Effector memory CD8-positive, alpha-beta T cell (primary cell): ENCODE measurements at regions not wholly inside any gene's neighbourhood (a gene's known extent, or its start where the extent isn't known, plus 50 kb on each side); places are given as distances from the start of the nearest gene placed in this dataset.

Experiments
- ATAC-seq: fragments of 150-1000 bp; cut with Tn5 transposase; replicated peaks from 2 replicates; pipeline ENCODE4 v1.10.0; 2021; ENCODE audit warnings: mild to moderate bottlenecking, moderate library complexity
- DNase-seq, 3 experiments: peaks; one replicate each; pipeline ENCODE4 v3.0.0; 2021
- H3K27ac Mint-ChIP-seq, 2 donors: one replicate each; pipeline ENCODE4 v1.8.0; 2022; ENCODE audit warnings: mild to moderate bottlenecking in 2 of 2, mixed read lengths in 2 of 2, moderate library complexity in 2 of 2
- H3K27me3 Mint-ChIP-seq, 2 donors: one replicate each; pipeline ENCODE4 v1.8.0; 2022; ENCODE audit warnings: mixed read lengths in 2 of 2
- H3K36me3 Mint-ChIP-seq: one replicate; pipeline ENCODE4 v1.8.0; 2022; ENCODE audit warnings: mild to moderate bottlenecking, moderate library complexity, mixed read lengths; ENCODE audit not compliant: insufficient read depth
- H3K4me1 Mint-ChIP-seq, 2 donors: one replicate each; pipeline ENCODE4 v1.8.0; 2022; ENCODE audit warnings: low read depth in 2 of 2, mixed read lengths in 2 of 2
- H3K4me3 Mint-ChIP-seq, 2 donors: one replicate each; pipeline ENCODE4 v1.8.0; 2022; ENCODE audit warnings: mild to moderate bottlenecking in 2 of 2, mixed read lengths in 2 of 2, moderate library complexity in 2 of 2
- H3K9me3 Mint-ChIP-seq, 2 donors: one replicate each; pipeline ENCODE4 v1.8.0; 2022; ENCODE audit warnings: mixed read lengths in 2 of 2

GRCh38 chr16:27123795-27124409 is 57.2 kb downstream of the C16orf82 start:
- Mint-ChIP-seq H3K27me3 (peaks cover 30 to 45% of the 10 kb centered on the region in 2 donors), H3K27ac (no peak overlapping the region), H3K4me1 (no peaks in the 10 kb centered on the region), H3K36me3 (no peaks in the 10 kb centered on the region), H3K9me3 (no peaks in the 10 kb centered on the region), H3K4me3 (no peak overlapping the region)
- no peak for DNase-seq
- no peak for ATAC-seq

- Mint-ChIP-seq H3K27me3 (peaks cover 42 to 61% of the 10 kb centered on the region in 2 donors), H3K36me3 (no peaks in the 10 kb centered on the region)
These were observed 60.6 kb downstream of the C16orf82 start for GRCh38 chr16:27127308-27127707.

GRCh38 chr16:27129401-27129800 is 62.7 kb downstream of the C16orf82 start:
- ATAC-seq (no peak), DNase-seq (no peak)
- Mint-ChIP-seq H3K27me3 (peaks cover 45 to 66% of the 10 kb centered on the region in 2 donors), H3K4me1 (no peaks in the 10 kb centered on the region), H3K36me3 (no peaks in the 10 kb centered on the region), H3K27ac (no peak overlapping the region), H3K4me3 (no peak overlapping the region), H3K9me3 (peaks cover 2 to 14% of the 10 kb centered on the region in 2 donors)

More at GRCh38 chr16:27127308-27127707, 60.6 kb downstream of the C16orf82 start:
- H3K4me3 Mint-ChIP-seq, result no peak overlapping the region
- H3K27ac Mint-ChIP-seq, result no peak overlapping the region
- H3K9me3 Mint-ChIP-seq, result peaks cover 2 to 14% of the 10 kb centered on the region in 2 donors
- H3K4me1 Mint-ChIP-seq, result no peaks in the 10 kb centered on the region
- DNase-seq, result no peak
- no peak for ATAC-seq

GRCh38 chr16:27138257-27138656 is 65.1 kb upstream of the KDM8 start:
- ATAC-seq, result no peak
- Mint-ChIP-seq H3K9me3 (peaks cover 4 to 12% of the 10 kb centered on the region in 2 donors), H3K27me3 (peaks cover 28 to 44% of the 10 kb centered on the region in 2 donors), H3K36me3 (peaks cover 16% of the 10 kb centered on the region), H3K4me1 (peaks cover 4 to 9% of the 10 kb centered on the region in 2 donors), H3K4me3 (peak overlapping the region; percentile 0 to 18), H3K27ac (peak overlapping the region; percentile 64 to 65)
- no peak for DNase-seq

- no peak overlapping the region for H3K27ac Mint-ChIP-seq
- no peak for DNase-seq
- ATAC-seq, result no peak
- H3K4me1 Mint-ChIP-seq, result no peaks in the 10 kb centered on the region
- peaks cover 32 to 48% of the 10 kb centered on the region in 2 donors for H3K27me3 Mint-ChIP-seq
- H3K9me3 Mint-ChIP-seq, result no peaks in the 10 kb centered on the region
- no peak overlapping the region for H3K4me3 Mint-ChIP-seq
- H3K36me3 Mint-ChIP-seq, result no peaks in the 10 kb centered on the region
These were observed 57.7 kb upstream of the KDM8 start for GRCh38 chr16:27145630-27146029.

- H3K4me1 Mint-ChIP-seq, result peaks cover 2% of the 10 kb centered on the region in 2 donors
- H3K27ac Mint-ChIP-seq, result no peak overlapping the region
- peaks cover under 1% of the 10 kb centered on the region for H3K36me3 Mint-ChIP-seq
- no peak for ATAC-seq
- no peak overlapping the region for H3K4me3 Mint-ChIP-seq
- H3K9me3 Mint-ChIP-seq, result no peaks in the 10 kb centered on the region
- peaks cover 7 to 13% of the 10 kb centered on the region in 2 donors for H3K27me3 Mint-ChIP-seq
- DNase-seq, result no peak
These were observed 53.3 kb upstream of the KDM8 start for GRCh38 chr16:27149986-27150385.

- H3K4me1 Mint-ChIP-seq, result peaks cover 4 to 6% of the 10 kb centered on the region in 2 donors
- peaks cover 4% of the 10 kb centered on the region for H3K36me3 Mint-ChIP-seq
- ATAC-seq, result no peak
- no peak overlapping the region for H3K4me3 Mint-ChIP-seq
- H3K27ac Mint-ChIP-seq, result no peak overlapping the region
- peaks cover 0 to 9% of the 10 kb centered on the region in 2 donors for H3K27me3 Mint-ChIP-seq
- no peaks in the 10 kb centered on the region for H3K9me3 Mint-ChIP-seq
- DNase-seq, result no peak
These were observed 51.2 kb upstream of the KDM8 start for GRCh38 chr16:27152121-27152520.

GRCh38 chr16:27152801-27153200 is 50.5 kb upstream of the KDM8 start:
- H3K9me3 Mint-ChIP-seq, result no peaks in the 10 kb centered on the region
- peak overlapping the region in 1 of 2 donors; percentile 8 for H3K27ac Mint-ChIP-seq

More at GRCh38 chr16:27152801-27153200, 50.5 kb upstream of the KDM8 start:
- no peak for DNase-seq
- H3K4me1 Mint-ChIP-seq, result peaks cover 4 to 6% of the 10 kb centered on the region in 2 donors
- ATAC-seq, result no peak
- H3K4me3 Mint-ChIP-seq, result no peak overlapping the region
- H3K27me3 Mint-ChIP-seq, result peaks cover 0 to 7% of the 10 kb centered on the region in 2 donors
- peaks cover 4% of the 10 kb centered on the region for H3K36me3 Mint-ChIP-seq
